ENCODE measurements at regions not wholly inside any gene's neighbourhood (a gene's known extent, or its start where the extent isn't known, plus 50 kb on each side); places are given as distances from the start of the nearest gene placed in this dataset.

- H3K4me2 ChIP-seq (ENCODE audit: low read length), result no peak overlapping the region
- H3K4me3 ChIP-seq (ENCODE audit: low read length), result no peak overlapping the region
- H4K20me1 ChIP-seq (ENCODE audit: insufficient read depth), result no peaks in the 10 kb centered on the region
- H3K27me3 ChIP-seq (ENCODE audit: insufficient read depth, low read depth, low read length), result no peaks in the 10 kb centered on the region
- H3K9me2 ChIP-seq (ENCODE audit: insufficient read depth, low read length), result no peaks in the 10 kb centered on the region
- no peaks in the 10 kb centered on the region for H3K79me2 ChIP-seq (replicated peaks; ENCODE audit: insufficient read depth, low read length)
- no peak overlapping the region for H2AFZ ChIP-seq (ENCODE audit: low read depth, low read length)
- no peak overlapping the region for H3K27ac ChIP-seq (ENCODE audit: low read length)
- no peaks in the 10 kb centered on the region for H3K36me3 ChIP-seq (ENCODE audit: insufficient read depth, low read length)
- no peaks in the 10 kb centered on the region for H3F3A ChIP-seq (ENCODE audit: insufficient read depth, low read length, poor library complexity, severe bottlenecking)
- no peaks in the 10 kb centered on the region for H3K9me3 ChIP-seq (ENCODE audit: low read length)
- H3K9ac ChIP-seq (ENCODE audit: low read length), result no peak overlapping the region
- TF ChIP-seq RAD21 (conservative IDR thresholded peaks at IDR 0.05), result no peak
- no peak for TF ChIP-seq POLR2AphosphoS5 (IDR thresholded peaks at IDR 0.05)
- no peak for TF ChIP-seq EP300 (conservative IDR thresholded peaks at IDR 0.05; ENCODE audit: poor library complexity, severe bottlenecking)
- no peak for TF ChIP-seq REST (IDR thresholded peaks at IDR 0.05; ENCODE audit: borderline replicate concordance)
- TF ChIP-seq EZH2 (IDR thresholded peaks at IDR 0.05; ENCODE audit: borderline replicate concordance, insufficient read depth, low read length, poor library complexity, severe bottlenecking), result no peak
- TF ChIP-seq MXI1 (conservative IDR thresholded peaks at IDR 0.05; ENCODE audit: poor library complexity, severe bottlenecking), result no peak
- no peak for TF ChIP-seq SMC3 (conservative IDR thresholded peaks at IDR 0.05; ENCODE audit: poor library complexity)
- TF ChIP-seq TAF1 (IDR thresholded peaks at IDR 0.05; ENCODE audit: low read depth), result no peak
- TF ChIP-seq CTCF (IDR thresholded peaks at IDR 0.05; ENCODE audit: poor library complexity, severe bottlenecking), result no peak
Measured at GRCh38 chr4:107253090-107253489, 217.0 kb upstream of the DKK2 start.

GRCh38 chr4:107252571-107252970 lies 216.5 kb upstream of the DKK2 start:
- H3K9me2 ChIP-seq (ENCODE audit: insufficient read depth, low read length), result no peaks in the 10 kb centered on the region
- H3K9ac ChIP-seq (ENCODE audit: low read length), result no peak overlapping the region
- H3F3A ChIP-seq (ENCODE audit: insufficient read depth, low read length, poor library complexity, severe bottlenecking), result no peaks in the 10 kb centered on the region
- H3K9me3 ChIP-seq (ENCODE audit: low read length), result no peaks in the 10 kb centered on the region
- no peak overlapping the region for H3K4me3 ChIP-seq (ENCODE audit: low read length)
- no peaks in the 10 kb centered on the region for H3K36me3 ChIP-seq (ENCODE audit: insufficient read depth, low read length)
- H3K27ac ChIP-seq (ENCODE audit: low read length), result no peak overlapping the region
- TF ChIP-seq CTCF (IDR thresholded peaks at IDR 0.05; ENCODE audit: poor library complexity, severe bottlenecking) (no peak), REST (IDR thresholded peaks at IDR 0.05; ENCODE audit: borderline replicate concordance) (no peak), SMC3 (conservative IDR thresholded peaks at IDR 0.05; ENCODE audit: poor library complexity) (no peak), RAD21 (conservative IDR thresholded peaks at IDR 0.05) (no peak), TAF1 (IDR thresholded peaks at IDR 0.05; ENCODE audit: low read depth) (no peak), EZH2 (IDR thresholded peaks at IDR 0.05; ENCODE audit: borderline replicate concordance, insufficient read depth, low read length, poor library complexity, severe bottlenecking) (no peak), MXI1 (conservative IDR thresholded peaks at IDR 0.05; ENCODE audit: poor library complexity, severe bottlenecking) (no peak), EP300 (conservative IDR thresholded peaks at IDR 0.05; ENCODE audit: poor library complexity, severe bottlenecking) (no peak), POLR2AphosphoS5 (IDR thresholded peaks at IDR 0.05) (no peak)
- no peaks in the 10 kb centered on the region for H3K79me2 ChIP-seq (replicated peaks; ENCODE audit: insufficient read depth, low read length)
- H2AFZ ChIP-seq (ENCODE audit: low read depth, low read length), result no peak overlapping the region
- no peaks in the 10 kb centered on the region for H3K27me3 ChIP-seq (ENCODE audit: insufficient read depth, low read depth, low read length)
- no peaks in the 10 kb centered on the region for H4K20me1 ChIP-seq (ENCODE audit: insufficient read depth)
- H3K4me2 ChIP-seq (ENCODE audit: low read length), result no peak overlapping the region

Data from neural cell (in vitro differentiated cells).